ENCODE measurements at regions not wholly inside any gene's neighbourhood (a gene's known extent, or its start where the extent isn't known, plus 50 kb on each side); places are given as distances from the start of the nearest gene placed in this dataset.

DNA sequence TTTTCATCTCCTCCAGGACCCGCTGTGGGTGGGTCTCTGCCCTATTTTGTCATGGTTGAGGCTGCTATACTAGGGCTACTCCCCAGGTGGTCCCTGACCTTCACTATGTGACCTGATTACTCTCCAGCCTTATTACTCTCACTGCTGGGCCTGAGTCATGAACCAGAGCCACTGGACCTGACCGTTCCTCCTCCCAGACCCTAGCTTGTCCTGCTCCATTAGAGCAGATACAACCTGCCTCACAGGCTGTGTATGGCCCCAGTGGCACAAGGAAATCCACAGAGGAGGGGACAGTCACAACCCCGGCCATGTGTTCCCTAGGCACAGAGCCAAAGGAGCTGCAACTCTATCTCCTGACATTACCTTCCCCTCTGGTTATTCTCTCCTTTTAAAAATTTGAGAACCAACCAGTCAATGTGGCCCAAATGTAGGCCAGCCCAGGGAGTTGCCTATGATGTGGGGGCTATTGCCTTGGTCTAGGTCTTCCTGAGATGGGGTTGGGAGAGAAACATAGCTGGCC lies 96.0 kb upstream of the FSTL4 start:
- DNase-seq: no peak
- intact Hi-C loops (cut with DNase I): no loop called here

DNA sequence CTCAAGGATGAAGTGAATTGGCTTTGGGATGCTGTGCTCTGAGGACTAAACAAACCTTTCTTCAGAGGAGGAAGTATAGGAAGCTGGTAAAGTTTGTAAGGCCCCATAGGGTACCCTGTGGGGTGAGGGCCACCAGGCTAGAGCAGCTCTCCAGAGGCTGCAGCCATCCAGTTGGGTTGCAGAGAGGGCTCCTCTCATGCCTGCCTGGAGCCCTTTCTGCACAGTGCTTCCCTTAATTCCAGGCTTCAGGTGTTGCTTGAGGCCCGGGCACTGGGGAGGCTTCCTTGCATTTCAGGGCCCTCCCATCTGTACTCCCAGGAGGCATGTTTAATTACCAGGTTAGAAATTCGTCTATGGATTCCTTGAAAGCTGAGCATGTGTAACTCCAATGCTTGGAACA lies 95.3 kb upstream of the FSTL4 start:
- intact Hi-C loops (cut with DNase I): no loop called here
- ATAC-seq: no peak
- no peak for DNase-seq

More for the DNA sequence above, 96.0 kb upstream of the FSTL4 start:
- ATAC-seq: no peak

DNA sequence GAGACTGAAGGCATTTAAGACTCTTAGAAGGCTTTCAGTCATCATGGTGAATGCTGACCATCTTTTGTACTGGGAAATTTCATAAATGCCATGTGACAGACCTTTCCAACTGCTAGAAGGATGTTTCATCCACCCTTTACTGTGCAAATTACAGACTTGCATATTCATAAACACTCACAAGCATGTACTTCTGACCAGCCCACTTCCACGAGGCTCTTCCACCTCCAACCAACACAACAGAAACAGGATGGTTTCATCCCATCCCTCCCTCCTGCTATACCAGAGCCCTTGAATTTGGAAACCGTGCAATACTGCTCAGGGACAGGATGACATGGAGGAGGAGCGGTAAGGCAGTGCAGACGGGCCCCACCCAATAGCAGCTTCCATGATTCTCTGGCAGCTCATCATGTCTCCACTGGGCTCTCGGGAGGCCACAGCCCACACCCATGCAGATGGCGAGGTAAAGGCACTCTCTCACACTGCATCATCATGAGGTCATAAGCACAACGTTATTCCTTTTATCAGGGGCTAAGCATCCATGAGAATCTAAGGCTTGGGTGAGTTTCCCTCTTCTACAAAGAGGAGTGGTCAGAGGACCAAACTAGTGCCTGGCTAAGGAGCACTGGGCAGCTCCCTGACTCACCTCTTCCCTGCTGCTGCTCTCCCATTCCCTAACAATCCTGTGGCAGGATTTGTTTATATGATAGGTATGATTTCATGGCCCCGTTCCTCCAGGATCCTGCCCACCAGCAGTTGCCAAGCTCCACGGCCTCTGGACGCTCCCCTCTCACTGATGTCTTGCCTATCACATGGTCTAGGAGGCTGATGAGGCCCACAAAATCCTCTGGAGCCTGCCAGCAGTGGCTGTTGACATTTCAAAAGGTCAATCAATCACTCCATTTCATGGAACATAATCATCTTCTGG lies 94.4 kb upstream of the FSTL4 start:
- ATAC-seq (no peak), DNase-seq (no peak)
- intact Hi-C loops (cut with DNase I): no loop called here

DNA sequence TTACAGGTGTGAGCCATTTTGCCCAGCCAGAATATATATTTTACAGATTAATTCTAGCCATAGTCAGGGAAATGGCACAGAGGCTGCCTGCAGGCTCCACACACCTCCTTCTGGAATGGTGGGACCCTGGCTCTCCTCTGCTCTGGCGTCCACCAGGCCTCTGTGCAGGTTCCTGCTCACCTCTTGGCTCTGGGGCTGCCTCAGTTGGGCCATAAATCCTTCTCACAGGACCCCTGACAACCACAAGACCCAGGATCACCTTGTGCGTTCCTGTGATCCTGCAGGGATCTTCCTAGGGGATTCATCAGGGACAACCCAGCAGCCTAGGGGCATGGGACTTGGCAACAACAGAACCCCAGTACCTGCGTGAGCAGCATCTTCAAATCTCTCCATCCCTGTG lies 93.0 kb upstream of the FSTL4 start:
- DNase-seq (no peak), ATAC-seq (no peak)
- intact Hi-C loops (cut with DNase I): no loop called here

DNA sequence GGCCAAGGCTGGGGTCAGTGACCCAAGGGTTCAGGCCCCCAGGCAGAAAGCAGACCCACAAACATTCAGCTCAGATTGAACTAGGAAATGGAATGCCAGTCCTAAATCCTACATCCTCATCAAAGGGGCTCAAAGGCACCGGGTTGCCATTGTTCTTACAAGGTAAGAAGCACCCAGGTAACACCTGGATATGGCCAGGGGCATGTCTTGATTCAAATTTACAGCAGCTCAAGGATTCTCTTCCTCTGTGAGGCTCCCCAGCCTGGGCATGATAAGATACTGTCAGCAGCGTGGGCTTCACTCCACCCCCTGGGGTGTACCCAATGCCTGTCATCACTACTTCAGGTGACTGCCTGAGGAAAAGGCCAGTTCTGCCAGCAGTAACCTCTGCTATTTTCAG lies 92.1 kb upstream of the FSTL4 start:
- intact Hi-C loops (cut with DNase I): no loop called here
- no peak for DNase-seq
- no peak for ATAC-seq

DNA sequence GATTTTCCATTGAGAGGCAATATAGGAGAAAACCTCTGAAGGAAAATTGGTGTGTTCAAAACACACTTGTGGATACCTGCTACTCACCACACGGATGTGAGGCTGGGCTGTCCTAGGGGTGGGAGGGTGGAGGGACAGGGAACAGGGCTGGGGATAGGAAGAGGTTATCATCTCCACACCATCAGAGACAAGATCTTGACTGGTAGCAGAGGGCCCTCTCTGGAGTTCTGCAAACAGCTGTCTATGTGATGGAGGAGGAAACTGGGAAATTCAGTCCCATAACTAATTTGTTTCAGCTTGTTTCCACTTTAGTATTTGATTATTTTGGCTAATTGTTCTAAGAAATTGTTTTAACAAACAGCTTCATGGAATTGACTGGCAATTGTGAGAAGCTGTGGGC lies 91.6 kb upstream of the FSTL4 start:
- DNase-seq (no peak), ATAC-seq (no peak)
- intact Hi-C loops (cut with DNase I): no loop called here

DNA sequence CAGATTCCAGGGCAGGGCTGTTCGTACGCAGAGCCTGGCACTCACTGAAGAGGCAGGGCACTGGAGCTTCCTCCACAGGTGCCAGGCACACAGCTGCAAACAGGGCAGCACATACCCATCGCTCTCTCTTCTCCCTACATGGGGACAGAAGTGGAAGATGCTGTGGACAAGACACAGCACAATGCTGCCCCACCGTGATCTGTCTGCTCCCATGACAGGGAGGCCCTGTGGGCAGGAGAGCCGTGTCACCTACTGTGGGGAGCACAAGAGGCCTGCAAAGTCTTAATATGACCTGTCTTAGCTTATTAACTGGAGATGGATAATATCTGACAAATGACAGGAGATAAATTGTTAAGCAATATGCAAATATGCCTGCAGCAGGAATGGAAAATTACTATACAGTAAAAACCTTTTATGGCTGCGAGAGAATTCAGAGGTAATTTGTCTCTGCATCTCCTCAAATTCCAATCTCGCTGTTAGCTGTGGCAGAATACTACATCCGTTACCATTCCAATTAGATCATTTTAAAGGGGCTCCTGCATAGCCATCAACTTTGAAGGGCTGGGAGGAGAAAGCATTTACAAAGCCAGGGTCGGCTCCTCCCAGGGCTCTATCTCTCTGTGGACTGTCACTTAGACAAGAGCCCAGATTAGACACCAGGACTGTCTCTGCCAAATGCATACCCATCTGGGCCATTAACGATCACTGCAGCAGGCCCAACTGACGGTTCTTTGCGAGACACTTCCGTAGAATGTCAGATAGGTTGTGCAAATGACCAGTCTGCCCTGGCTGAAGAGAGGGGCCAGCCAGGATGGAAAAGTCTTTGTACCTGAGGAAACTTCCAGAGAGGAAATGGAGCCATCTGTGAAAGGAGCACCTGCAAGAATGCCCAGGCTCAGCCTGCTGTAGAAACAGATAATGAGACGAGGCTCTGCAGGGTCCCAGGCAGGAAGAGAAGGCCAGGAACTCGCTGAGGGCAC lies 90.7 kb upstream of the FSTL4 start:
- no peak for DNase-seq
- intact Hi-C loops (cut with DNase I): no loop called here
- no peak for ATAC-seq

DNA sequence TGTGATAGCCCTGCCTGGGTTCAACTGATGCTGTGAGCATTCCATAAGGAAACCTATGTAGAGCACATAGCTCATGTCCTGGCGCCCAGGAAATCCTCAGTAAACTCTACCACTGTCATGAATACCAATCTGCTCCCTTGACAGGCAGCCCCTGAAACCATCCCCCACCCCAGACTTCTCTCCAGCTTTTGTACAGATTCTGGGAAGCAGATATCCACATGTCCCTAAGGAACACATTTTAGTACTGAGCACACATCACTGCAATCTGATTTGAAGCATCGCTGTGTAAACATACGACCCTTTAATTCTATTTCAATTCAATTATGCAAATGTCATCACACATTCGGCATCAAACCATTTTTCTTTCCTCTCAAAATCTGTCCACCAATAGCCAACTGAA lies 89.5 kb upstream of the FSTL4 start:
- DNase-seq: no peak
- no peak for ATAC-seq
- intact Hi-C loops (cut with DNase I): no loop called here

DNA sequence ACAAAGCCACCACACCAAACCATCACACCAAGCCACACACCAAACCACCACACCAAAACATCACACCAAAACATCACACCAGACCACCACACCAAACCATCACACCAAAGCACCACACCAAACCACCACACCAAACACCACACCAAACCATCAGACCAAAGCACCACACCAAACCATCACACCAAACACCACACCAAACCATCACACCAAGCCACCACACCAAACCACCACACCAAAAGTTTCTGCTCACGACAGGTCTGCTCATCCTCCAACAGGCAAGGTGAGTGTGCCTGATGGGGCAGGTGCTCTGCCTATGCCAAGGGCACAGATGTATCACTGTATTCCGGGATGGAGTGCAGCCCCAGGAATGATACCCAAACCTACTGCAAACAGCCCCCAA lies 87.9 kb upstream of the FSTL4 start:
- no peak for DNase-seq
- intact Hi-C loops (cut with DNase I): no loop called here
- ATAC-seq: no peak

DNA sequence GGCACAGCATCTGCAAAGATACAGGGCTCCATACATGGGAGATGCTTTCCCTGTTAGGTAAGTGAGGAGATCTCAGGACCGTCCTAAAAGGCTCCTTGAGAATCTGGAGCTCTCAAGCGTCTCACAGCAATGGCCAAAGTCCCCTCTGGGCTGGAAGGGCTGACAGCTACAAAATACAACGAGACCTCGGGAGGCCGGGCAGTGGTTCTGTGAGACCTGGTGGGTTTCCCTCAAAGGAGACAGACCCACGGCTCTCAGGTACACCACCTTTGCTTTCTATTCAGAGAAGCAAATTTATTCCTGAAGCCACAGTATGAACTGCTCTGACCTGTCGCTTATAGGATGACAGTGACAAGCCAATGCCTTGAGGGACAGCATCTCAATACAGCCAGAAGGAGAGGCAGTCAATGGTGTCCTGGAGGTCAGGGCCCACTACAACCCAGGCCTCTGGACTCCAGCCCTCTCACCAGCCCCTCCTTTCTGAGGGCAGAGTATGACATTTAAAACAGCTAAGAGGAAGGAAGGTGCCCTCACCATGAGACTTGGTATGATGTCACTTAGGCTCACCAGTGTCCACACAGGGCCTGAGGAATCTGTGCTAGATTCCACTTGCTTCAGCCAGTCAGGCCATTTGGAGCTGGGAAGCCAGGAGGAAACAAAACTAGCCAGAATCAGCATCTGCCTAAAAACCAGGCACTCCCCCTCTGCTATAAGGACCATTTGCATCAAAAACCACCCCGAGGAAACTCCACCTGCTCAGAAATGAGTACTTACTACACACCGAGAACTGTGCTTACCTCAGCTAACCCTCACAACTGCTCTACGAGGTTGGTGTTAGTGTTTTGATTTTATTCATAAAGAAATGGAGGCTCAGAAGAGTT lies 86.5 kb upstream of the FSTL4 start:
- DNase-seq: no peak
- no peak for ATAC-seq
- intact Hi-C loops (cut with DNase I): no loop called here

DNA sequence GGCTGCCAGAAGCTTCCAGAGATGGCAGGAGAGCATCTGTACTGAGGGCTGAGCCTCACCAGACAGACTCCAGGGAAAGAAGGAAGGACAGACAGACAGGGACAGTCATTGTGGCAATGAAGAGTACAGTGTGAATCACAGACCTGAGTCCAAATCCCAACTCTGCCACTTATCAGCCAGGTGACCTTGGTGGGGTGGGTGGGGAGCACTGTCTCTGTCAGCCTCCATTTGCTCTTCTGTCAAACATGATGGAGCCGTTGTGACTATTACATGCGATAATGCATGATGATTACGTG lies 85.9 kb upstream of the FSTL4 start:
- ATAC-seq: no peak
- intact Hi-C loops (cut with DNase I): no loop called here
- DNase-seq: no peak

DNA sequence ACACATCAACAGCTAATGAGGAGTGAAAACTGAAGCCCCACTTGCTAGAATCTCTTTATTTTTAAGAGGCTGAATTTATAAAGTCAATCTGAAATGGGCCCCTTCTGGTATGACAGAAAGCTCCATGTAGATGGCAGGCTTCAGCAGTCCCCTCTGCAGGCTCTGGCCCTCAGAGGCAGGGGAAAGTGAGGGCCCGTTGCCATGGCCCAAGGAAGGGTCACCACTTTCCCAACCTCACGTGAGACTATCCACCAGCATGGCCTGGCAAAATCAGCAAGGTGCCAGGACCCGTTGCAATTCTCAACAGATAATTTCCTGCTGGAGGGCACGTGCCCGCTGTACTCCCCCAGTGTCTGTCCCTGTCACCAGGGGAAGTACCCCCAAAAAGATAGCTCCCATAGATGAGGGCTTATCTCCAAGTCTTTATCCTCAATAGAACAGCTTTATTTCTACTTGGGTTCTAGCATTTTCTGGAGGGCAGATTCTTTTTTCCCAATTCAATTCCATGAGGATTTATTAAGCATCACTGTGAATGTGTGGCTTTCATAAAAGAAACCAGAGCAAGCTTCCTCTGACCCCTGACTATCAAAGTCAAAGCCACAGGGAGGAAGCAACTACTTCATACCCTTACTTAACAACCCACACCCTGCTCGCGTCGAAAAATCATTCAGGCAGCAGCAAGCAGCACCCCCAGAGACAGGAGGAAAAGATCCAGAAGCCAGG lies 85.4 kb upstream of the FSTL4 start:
- ATAC-seq (no peak), DNase-seq (no peak)
- intact Hi-C loops (cut with DNase I): no loop called here

DNA sequence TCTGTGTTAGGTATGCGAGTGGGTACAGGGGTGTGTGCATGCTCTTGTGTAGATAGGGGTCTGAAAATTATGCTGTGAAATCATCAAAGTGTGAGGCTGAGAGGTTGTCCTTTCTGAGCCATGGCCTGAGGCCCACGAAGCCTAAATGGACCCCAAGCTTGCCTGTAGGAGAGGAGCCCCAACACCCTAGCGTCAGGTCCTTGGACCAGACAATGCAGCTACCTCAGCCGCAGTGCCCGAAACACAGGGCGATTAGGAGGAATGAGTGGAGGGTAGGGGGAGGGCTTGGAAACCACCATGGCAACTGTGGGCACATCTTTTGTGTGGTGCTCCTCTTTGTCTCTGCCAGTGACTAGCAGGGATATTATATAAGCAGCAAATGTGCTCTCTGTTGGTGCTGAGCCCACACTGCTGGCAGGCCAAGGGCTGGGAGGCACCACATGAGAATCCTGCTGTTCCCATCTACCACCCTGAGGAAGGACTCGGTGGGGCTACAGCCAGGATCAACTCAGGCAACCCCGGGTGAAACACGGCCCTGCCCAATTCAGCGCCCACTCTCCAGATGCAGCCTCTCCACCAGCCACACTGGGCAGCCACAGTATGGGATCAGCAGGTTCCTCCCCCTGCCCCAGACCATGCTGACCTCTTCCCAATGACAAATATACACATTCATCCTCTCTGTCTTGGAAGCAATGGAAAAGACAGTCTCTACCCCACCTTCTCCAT lies 84.6 kb upstream of the FSTL4 start:
- intact Hi-C loops (cut with DNase I): no loop called here
- no peak for DNase-seq

DNA sequence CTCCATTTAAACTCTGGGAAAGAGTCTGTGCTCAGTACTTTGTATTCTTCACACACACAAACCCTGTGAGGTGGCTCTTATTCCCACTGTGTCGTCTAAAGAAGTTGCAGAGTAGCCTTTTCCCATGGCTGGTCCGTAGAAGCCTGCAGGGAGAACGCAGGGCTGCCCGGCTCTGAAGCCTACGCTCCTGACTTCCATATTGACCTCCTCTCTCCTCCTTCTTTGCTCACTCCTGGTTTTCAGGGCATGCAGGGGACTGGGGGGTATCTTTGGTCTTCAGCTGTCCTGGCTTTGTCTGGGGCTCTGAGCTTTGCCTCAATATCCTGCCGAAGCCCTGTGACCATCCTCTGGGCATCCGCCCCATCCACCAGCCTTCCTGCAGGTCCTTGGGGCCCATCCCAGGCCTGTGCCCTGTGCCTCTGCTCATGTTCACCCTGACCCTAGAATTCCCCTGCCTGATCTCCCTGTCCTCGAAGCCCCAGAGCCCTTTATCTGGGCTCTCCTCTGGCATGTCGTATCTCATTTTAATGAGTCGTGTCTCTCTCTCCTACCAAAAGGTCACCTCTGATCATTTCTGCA lies 83.8 kb upstream of the FSTL4 start:
- ATAC-seq (no peak), DNase-seq (no peak)
- intact Hi-C loops (cut with DNase I): no loop called here

More for the DNA sequence above, 84.6 kb upstream of the FSTL4 start:
- ATAC-seq: no peak

DNA sequence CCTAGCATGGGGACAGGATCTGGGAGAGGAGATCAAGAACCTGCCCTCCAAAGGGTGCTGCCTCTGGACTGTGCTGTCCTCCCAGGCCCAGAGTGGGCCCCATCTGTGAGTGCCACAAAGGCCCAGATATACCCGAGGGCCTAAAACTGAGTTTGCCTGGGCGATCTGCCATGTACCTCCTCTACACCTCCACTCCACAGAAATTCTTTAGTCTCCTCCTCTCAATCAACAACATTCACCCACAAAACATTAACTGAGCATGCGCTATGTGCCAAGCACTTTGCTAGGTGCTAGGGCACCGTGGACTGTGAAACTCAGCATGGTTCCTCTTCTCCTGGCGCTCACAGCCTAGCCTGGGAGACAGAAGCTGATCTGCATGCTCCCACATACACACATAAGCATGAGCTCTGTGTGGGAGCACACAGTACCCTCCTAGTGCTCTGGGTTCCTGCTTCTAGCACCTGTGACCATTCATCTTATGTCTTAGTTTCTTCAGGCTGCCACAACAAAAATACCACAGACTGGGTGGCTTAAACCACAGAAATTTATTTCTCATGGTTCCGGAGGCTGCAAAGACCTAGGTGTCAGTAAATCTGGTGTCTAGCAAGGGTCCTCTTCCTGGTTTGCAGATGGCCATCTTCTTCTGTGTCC lies 82.0 kb upstream of the FSTL4 start:
- DNase-seq (no peak), ATAC-seq (no peak)
- intact Hi-C loops (cut with DNase I): no loop called here

DNA sequence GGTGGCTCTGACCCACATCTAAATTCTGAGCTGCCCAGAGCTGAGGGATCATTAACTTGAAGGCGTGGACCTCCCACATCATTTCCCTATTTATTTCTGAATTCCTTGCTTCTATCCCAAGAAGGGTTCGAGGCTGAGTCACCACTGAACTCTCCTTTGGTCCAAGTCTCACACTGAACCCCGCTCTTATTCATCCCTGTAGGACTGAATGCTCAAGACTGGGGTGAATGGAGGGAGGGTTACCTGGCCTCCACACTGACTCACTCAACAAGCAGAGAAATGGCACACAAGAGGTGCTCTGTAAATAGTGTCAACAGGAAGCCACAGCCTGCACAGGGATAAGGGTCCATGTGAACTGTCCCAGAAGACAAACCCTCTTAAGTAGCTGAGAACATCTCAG lies 79.1 kb upstream of the FSTL4 start:
- DNase-seq (no peak), ATAC-seq (no peak)
- intact Hi-C loops (cut with DNase I): no loop called here

DNA sequence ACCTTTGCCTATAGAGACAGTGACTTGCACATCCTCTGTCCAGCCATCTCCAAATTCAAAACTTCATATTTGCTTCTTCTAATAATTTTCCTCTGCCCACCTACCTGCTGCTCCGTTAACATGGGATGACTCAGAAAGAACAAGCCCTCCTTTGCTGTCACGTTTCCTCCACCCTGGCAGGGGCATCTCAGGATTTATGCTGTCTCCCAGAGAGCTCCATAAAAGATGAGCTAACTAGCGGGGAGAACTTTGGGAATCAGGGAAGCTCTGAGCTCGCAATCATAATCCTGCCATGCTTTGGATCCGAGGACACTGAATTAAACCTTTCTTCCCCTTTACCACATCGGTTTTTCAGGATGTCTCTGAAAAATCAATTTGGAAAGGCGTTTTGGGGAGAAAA lies 78.4 kb upstream of the FSTL4 start:
- DNase-seq (no peak), ATAC-seq (no peak)
- intact Hi-C loops (cut with DNase I): no loop called here
